HepG2 (cell line): ENCODE measurements at regions not wholly inside any gene's neighbourhood (a gene's known extent, or its start where the extent isn't known, plus 50 kb on each side); places are given as distances from the start of the nearest gene placed in this dataset.

Experiments
- ATAC-seq: fragments of 200-7000 bp; cut with Tn5 transposase; 3 replicates; pipeline ENCODE4 v1.9.1; 2020; ENCODE audit warnings: mild to moderate bottlenecking, moderate library complexity
- BruUV-seq: library from RNA; stranded (reverse); fragments of 400-500 nt; replicated peaks from 2 replicates; lab custom pipeline; 2021; lab: Mats Ljungman, UMichigan
- CTCF ChIA-PET: fragments of 300-600 bp; formaldehyde crosslinking; extraction: SDS; loops from one replicate; lab custom pipeline; 2021; ENCODE audit warnings: low total read pairs, inconsistent platforms, low intra/inter-chr PET ratio; lab: Yijun Ruan, JAX
- POLR2A ChIA-PET: fragments of 350-600 bp; sonication (Branson Sonifier 250); formaldehyde crosslinking; loops from one replicate; lab custom pipeline; 2020; ENCODE audit warnings: antibody characterized with exemption, inconsistent platforms; lab: Yijun Ruan, JAX
- DNase-seq: peaks from one replicate; pipeline ENCODE4 v3.0.0-alpha.2; 2015; ENCODE audit warnings: low spot score
- FAIRE-seq: peaks from 3 replicates; lab custom pipeline; 2011; peaks lifted over from hg19 to GRCh38; lab: Jason Lieb, UNC
- H2AFZ ChIP-seq: one replicate; pipeline ENCODE4 v1.6.1; 2011; ENCODE audit warnings: low read length, inconsistent platforms
- H3K27ac ChIP-seq: fragments of 300-600 bp; 3 replicates; pipeline ENCODE4 v1.8.0; 2011; ENCODE audit warnings: mixed run types, mild to moderate bottlenecking, mixed read lengths, low read length, inconsistent platforms; ENCODE audit not compliant: insufficient read depth; ENCODE audit errors: extremely low read length
- H3K27me3 ChIP-seq, 2 experiments: fragments of 200-600 bp in 1 of 2; 2 replicates in 1 of 2; 3 replicates in 1 of 2; pipeline versions ENCODE4 v1.6.0 to v1.8.0; 2011; ENCODE audit warnings: low read length in 2 of 2, mild to moderate bottlenecking in 2 of 2, moderate library complexity in 2 of 2, inconsistent platforms in 1 of 2; ENCODE audit not compliant: insufficient read depth in 2 of 2, control insufficient read depth in 1 of 2
- H3K36me3 ChIP-seq, 2 experiments: fragments of 200-600 bp in 1 of 2; replicated peaks in 1 of 2; 2 replicates in 1 of 2; 3 replicates in 1 of 2; pipeline versions ENCODE4 v1.5.1 to v1.8.0; 2011; ENCODE audit warnings: low read length in 2 of 2, inconsistent platforms in 1 of 2; ENCODE audit not compliant: insufficient read depth in 2 of 2, control insufficient read depth in 1 of 2
- H3K4me1 ChIP-seq: 2 replicates; pipeline ENCODE4 v1.5.1; 2012; ENCODE audit warnings: low read length, inconsistent platforms; ENCODE audit not compliant: insufficient read depth
- H3K4me2 ChIP-seq: 2 replicates; pipeline ENCODE4 v1.6.0; 2011; ENCODE audit warnings: low read depth, low read length, inconsistent platforms
- H3K4me3 ChIP-seq, 3 experiments: fragments of 200-600 bp in 1 of 3; sonication (generic), shearing (Covaris generic) in 1 of 3; replicated peaks in 1 of 3; 2 replicates each; pipeline ENCODE4 v1.5.1; 2011 to 2016; ENCODE audit warnings: low read length in 3 of 3, inconsistent platforms in 2 of 3, low read depth in 2 of 3, mild to moderate bottlenecking in 2 of 3, control low read depth in 1 of 3, mixed read lengths in 1 of 3; ENCODE audit not compliant: insufficient read depth in 1 of 3
- H3K79me2 ChIP-seq: one replicate; pipeline ENCODE4 v1.6.1; 2011; ENCODE audit warnings: low read length, inconsistent platforms; ENCODE audit not compliant: insufficient read depth
- H3K9ac ChIP-seq: 2 replicates; pipeline ENCODE4 v1.6.0; 2011; ENCODE audit warnings: mild to moderate bottlenecking, low read depth, low read length, inconsistent platforms; ENCODE audit not compliant: insufficient read depth
- H3K9me3 ChIP-seq: 2 replicates; pipeline ENCODE4 v1.5.1; 2012; ENCODE audit warnings: mild to moderate bottlenecking, low read length
- H4K20me1 ChIP-seq: 2 replicates; pipeline ENCODE4 v1.6.0; 2011; ENCODE audit warnings: inconsistent platforms, mild to moderate bottlenecking, low read length, moderate library complexity; ENCODE audit not compliant: insufficient read depth
- CREB1 ChIP-seq, 2 experiments: fragments of 450-650 bp in 1 of 2; IDR thresholded peaks; 2 replicates each; pipeline ENCODE4 v1.6.1; 2016 to 2017; ENCODE audit warnings: control low read depth in 1 of 2, mild to moderate bottlenecking in 1 of 2, missing compliant biosample characterization in 1 of 2, missing genetic modification characterization in 1 of 2
- HNRNPK ChIP-seq: fragments of 200-400 bp; formaldehyde crosslinking; IDR thresholded peaks from 2 replicates; pipeline ENCODE4 v1.6.1; 2018; ENCODE audit warnings: low read length, low read depth, moderate library complexity, mild to moderate bottlenecking; ENCODE audit not compliant: poor library complexity, severe bottlenecking
- ZNF10 ChIP-seq: sonication (generic); formaldehyde crosslinking; IDR thresholded peaks from 2 replicates; pipeline ENCODE4 v1.4.0; 2020; ENCODE audit warnings: mild to moderate bottlenecking, low read depth, missing genetic modification reagents, borderline replicate concordance
- ZNF652 ChIP-seq: IDR thresholded peaks from 2 replicates; pipeline ENCODE4 v1.6.1; 2016; ENCODE audit warnings: low read depth, borderline replicate concordance
- WGBS: methylation state at CpG from one replicate; pipeline ENCODE4 v1.1.6; 2017; ENCODE audit warnings: low lambda C conversion rate; 5-methylcytosine and 5-hydroxymethylcytosine counted together
- in situ Hi-C: cut with HindIII; loops from 2 replicates; pipeline ENCODE4 v1.10.0; 2017; ENCODE audit warnings: low pct_unique_long_range_greater_than_20kb; ENCODE audit not compliant: extremely low pct_ligation_motif_present
- intact Hi-C: fragments of 100-400 bp; cut with micrococcal nuclease; formaldehyde crosslinking; loops from one replicate; pipeline ENCODE4 v1.10.0; 2022; ENCODE audit not compliant: unreplicated experiment
- TF ChIP-seq, protein P1 (sequence below): sonication (generic); formaldehyde crosslinking; IDR thresholded peaks from 2 replicates; pipeline ENCODE4 v1.5.0; 2020; ENCODE audit warnings: mild to moderate bottlenecking, missing genetic modification reagents, borderline replicate concordance
- TF ChIP-seq, protein P2 (sequence below): IDR thresholded peaks from 2 replicates; pipeline ENCODE4 v1.6.1; 2012; ENCODE audit warnings: low read depth, low read length, improper control_type of control experiment

- H3K27me3 ChIP-seq = no peaks in the 10 kb centered on the region
- H2AFZ ChIP-seq = no peak overlapping the region
- ChIA-PET POLR2A (no interaction called here), CTCF (no interaction called here)
- H3K9ac ChIP-seq = no peak overlapping the region
- 2% methylated on average over 3 of the region's 3 CpGs for WGBS
- H3K4me1 ChIP-seq = no peaks in the 10 kb centered on the region
- intact Hi-C loops (no loop called here), in situ Hi-C loops (no loop called here)
- BruUV-seq = no TSS peak
- TF ChIP-seq, protein P1, sequence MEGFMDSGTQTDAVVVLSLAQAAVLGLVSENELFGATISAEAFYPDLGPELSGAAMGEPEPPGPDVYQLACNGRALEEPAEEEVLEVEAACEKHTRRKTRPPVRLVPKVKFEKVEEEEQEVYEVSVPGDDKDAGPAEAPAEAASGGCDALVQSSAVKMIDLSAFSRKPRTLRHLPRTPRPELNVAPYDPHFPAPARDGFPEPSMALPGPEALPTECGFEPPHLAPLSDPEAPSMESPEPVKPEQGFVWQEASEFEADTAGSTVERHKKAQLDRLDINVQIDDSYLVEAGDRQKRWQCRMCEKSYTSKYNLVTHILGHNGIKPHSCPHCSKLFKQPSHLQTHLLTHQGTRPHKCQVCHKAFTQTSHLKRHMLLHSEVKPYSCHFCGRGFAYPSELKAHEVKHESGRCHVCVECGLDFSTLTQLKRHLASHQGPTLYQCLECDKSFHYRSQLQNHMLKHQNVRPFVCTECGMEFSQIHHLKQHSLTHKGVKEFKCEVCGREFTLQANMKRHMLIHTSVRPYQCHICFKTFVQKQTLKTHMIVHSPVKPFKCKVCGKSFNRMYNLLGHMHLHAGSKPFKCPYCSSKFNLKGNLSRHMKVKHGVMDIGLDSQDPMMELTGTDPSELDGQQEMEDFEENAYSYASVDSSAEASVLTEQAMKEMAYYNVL (CRISPR knock-in tag) = no peak
- TF ChIP-seq, protein P2, sequence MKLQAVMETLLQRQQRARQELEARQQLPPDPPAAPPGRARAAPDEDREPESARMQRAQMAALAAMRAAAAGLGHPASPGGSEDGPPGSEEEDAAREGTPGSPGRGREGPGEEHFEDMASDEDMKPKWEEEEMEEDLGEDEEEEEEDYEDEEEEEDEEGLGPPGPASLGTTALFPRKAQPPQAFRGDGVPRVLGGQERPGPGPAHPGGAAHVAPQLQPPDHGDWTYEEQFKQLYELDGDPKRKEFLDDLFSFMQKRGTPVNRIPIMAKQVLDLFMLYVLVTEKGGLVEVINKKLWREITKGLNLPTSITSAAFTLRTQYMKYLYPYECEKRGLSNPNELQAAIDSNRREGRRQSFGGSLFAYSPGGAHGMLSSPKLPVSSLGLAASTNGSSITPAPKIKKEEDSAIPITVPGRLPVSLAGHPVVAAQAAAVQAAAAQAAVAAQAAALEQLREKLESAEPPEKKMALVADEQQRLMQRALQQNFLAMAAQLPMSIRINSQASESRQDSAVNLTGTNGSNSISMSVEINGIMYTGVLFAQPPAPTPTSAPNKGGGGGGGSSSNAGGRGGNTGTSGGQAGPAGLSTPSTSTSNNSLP = no peak
- TF ChIP-seq HNRNPK = peak; percentile 95
- no peak overlapping the region for H3K4me3 ChIP-seq
- H3K4me2 ChIP-seq = no peak overlapping the region
- DNase-seq (no peak), FAIRE-seq (no peak), ATAC-seq (no peak)
- no peak overlapping the region for H3K27ac ChIP-seq
- no peaks in the 10 kb centered on the region for H3K79me2 ChIP-seq
- no peaks in the 10 kb centered on the region for H4K20me1 ChIP-seq
- 0 out of 5 replicates have a peak, but pooled peaks cover 0 to 1% of the 10 kb centered on the region in 2 experiments for H3K36me3 ChIP-seq
- H3K9me3 ChIP-seq = peaks cover 63% of the 10 kb centered on the region
These were observed 585.4 kb downstream of the CDH26 start for GRCh38 chr20:60543598-60543997.

DNA sequence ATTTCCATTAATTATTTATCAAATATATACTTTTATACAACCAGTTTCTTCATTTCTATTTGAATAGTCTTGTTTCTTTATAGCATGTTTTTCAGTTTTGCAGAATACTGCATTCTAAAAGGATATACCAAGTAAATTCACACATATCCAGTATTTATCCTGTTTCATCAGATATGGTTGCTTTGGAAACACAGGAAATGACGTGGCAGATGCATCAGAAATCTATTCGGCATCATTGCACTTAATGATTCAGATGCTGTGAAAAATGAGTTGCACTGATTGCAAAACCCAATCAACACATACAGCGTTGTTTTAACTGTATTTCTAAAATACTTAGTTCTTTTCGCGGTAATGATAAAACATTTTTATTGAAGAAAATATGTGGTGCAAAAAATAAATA is 594.9 kb downstream of the CDH26 start:
- no TSS peak for BruUV-seq
- FAIRE-seq = no peak
- POLR2A ChIA-PET = no interaction called here
- Histone ChIP-seq H3K4me2 (no peak overlapping the region), H2AFZ (no peak overlapping the region), H3K4me1 (no peaks in the 10 kb centered on the region), H3K79me2 (no peaks in the 10 kb centered on the region), H3K9me3 (peaks cover 83% of the 10 kb centered on the region), H4K20me1 (no peaks in the 10 kb centered on the region), H3K27ac (no peak overlapping the region), H3K4me3 (no peak overlapping the region), H3K36me3 (no peaks in the 10 kb centered on the region), H3K9ac (no peak overlapping the region), H3K27me3 (no peaks in the 10 kb centered on the region)
- TF ChIP-seq CREB1 (IDR thresholded peaks at IDR 0.05) (peak; percentile 71), CREB1 (CRISPR knock-in tag; IDR thresholded peaks at IDR 0.05) (no peak), ZNF652 (CRISPR knock-in tag) (no peak), ZNF10 (no peak)
- in situ Hi-C loops (no loop called here), intact Hi-C loops (no loop called here)
- CTCF ChIA-PET = no interaction called here
- WGBS = 40% methylated on average over 5 of the region's 5 CpGs
- no peak for ATAC-seq
- no peak for DNase-seq
